COR-L47 (cell line): ENCODE measurements at regions not wholly inside any gene's neighbourhood (a gene's known extent, or its start where the extent isn't known, plus 50 kb on each side); places are given as distances from the start of the nearest gene placed in this dataset.

Experiments used
- DNase-seq: peaks from one replicate; lab custom pipeline; 2025; lab: John Stamatoyannopoulos, UW

DNA sequence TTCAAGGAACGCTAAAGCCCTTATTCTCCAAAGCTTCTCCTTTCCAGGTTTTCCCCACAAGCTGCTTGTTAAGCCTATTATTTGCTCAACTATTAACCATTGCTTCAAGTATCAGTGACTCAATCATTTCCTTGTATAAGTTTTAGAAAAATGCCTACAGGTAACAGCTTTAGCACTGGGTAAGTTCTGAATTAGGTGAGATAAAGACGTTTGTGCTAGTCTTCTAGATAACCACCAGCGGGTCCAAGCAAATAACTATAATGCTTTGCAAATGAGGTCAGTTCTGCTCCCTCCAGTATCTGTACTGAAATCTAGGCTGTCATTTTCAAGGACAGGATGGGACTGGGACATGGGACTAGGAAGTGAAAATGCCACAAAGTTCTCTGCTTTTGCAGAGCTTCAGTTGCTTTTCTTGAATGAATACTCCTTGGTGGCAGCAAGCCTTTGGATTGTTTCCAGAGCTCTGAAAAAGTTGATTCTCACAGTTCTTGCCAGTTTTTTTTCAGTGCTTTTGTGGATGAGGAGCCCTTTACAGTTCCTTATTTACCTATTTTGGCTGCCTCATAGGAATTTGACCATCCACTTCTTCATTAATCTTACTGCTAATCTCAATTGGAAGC lies 1487.7 kb downstream of the EFNB2 start:
- DNase-seq, result no peak

DNA sequence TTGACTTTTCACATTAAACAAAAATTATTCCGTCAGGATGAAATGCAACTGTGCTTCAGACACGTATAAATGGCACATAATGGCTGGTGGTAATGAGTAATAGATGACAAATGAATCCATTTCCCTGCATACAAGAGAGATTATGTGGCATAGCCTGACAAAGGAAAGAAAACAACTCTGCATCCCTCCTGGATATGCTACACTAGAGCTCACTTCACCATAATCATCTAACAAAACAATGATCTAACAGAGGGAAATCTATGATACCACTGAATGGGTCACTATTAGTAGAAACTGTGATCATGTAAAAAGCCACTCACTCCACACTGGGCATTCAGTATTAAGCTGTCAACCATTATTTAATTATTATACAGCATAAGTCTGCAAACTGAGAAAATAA lies 1498.4 kb downstream of the EFNB2 start:
- DNase-seq, result no peak

DNA sequence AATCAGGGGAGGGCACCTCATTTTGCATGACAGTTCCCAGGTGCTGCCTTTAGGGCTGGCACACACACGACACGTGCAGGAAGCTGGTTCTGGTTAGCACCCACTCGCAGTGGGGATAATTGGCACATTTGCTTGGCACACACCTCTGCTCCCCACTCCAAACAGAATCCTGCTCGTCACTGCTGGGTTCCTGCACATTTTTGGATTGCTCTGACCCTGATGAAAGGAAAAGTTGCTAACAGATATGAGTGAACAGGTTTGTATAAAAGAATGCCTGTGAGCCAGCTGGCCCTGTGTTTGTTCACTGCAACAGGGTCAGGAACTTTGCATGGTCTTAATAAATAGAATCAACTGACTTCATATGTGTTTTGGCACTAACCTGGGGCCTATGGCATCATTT lies 1500.4 kb downstream of the EFNB2 start:
- peak; percentile 84 for DNase-seq

DNA sequence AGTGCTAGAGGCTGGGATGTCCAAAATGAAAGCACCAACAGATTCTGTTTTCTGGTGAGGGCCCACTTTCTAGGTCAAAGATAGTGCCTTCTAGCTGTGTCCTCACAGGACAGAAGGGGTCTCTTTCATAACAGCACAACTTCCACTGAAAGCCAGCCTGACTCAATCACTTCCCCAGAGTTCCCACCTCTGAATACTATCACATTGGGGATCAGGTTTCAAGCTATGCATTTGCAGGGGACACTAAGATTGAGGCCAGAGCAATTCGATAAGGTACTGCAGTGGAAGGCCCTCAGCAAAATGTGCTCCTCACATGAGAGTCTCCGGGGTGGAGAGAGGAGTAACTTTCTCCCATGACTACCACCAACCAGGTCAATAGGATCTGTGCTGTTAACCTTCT lies 1501.5 kb downstream of the EFNB2 start:
- no peak for DNase-seq

DNA sequence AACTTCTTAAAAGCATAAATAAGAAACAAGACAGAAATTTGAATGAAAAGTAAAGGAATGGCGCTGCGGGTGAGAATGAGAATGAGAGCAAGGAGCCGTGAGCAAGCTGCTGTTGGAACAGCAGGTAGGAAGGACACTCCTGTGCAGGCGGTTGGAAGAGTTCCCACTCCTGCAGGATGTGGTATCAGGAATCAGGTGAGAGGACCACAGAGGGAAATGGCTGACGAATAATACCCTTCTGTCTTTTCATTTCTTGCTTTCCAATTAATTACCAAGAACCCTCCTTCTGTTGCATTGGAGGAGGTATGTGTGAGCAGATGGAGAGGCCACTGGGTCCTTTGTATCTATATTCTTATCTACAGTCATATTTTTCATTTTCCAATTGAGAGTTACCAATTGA lies 1504.2 kb downstream of the EFNB2 start:
- no peak for DNase-seq

DNA sequence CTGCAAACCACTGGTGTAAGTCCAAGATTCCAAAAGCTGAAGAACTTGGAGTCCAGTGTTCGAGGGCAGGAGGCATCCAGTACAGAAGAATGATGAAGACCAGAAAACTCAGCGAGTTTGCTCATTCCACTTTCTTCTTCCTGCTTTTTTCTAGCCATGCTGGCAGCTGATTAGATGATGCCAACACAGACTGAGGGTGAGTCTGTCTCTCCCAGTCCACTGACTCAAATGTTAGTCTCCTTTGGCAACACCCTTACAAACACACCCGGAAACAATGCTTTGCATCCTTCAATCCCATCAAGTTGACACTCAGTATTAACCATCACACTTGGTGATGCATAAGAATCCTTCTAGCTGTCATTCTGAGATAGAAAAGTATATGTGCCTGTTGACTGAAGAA lies 1504.6 kb downstream of the EFNB2 start:
- DNase-seq, result no peak

DNA sequence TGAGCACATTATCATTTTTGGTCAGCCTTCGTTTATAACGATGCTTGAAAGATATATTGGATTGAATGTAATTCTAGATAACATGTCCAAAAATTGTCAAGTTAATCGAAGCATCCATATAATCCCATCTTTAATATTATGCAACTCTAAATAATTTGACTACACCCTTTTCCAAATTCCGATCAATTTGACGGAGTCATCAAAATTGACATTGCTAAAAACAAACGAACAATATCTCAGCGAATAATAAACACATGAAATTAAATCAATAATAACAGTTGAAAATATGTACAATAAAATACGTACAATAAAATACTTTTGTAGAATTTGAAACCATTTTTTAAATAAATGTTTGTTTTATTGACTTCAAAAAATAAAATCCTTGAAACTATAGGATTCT lies 1516.4 kb downstream of the EFNB2 start:
- no peak for DNase-seq

DNA sequence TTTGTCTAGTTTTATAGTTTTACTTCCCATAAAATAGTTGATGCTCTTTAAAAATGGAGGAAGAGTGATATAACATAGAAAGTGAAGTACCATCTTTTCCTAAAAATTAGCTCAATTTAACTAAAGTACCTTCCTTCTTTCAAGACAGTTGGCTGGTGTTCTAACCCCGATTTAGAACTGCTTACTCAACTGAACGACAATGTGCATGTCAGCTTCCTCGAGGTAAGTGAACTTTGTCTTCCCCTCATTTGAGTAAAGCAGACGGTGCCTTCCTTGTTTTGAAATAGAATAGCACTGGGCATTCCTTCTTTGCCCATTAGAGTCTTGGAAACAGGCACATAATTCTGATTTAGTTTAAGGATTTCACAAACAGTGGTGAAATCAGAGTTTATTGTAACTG lies 1519.2 kb downstream of the EFNB2 start:
- no peak for DNase-seq

DNA sequence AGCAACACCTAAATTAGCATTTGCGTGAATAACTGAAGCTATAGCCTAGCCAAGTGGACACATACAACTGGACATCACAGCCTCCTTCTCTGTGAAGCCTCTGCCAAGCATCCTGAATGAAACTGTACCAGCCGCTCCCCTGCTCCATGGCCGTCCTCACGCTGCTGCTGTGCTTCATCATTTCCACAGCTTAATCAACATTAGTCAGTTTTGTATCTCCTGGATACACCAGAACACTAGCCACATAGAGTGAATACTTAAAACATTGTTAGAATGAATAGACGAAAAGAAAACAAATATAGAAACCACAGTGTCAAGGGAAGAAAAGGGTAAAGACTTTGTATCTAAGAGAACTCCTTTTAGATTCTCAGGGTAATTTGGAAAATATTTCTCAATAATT lies 1526.9 kb downstream of the EFNB2 start:
- DNase-seq, result no peak

DNA sequence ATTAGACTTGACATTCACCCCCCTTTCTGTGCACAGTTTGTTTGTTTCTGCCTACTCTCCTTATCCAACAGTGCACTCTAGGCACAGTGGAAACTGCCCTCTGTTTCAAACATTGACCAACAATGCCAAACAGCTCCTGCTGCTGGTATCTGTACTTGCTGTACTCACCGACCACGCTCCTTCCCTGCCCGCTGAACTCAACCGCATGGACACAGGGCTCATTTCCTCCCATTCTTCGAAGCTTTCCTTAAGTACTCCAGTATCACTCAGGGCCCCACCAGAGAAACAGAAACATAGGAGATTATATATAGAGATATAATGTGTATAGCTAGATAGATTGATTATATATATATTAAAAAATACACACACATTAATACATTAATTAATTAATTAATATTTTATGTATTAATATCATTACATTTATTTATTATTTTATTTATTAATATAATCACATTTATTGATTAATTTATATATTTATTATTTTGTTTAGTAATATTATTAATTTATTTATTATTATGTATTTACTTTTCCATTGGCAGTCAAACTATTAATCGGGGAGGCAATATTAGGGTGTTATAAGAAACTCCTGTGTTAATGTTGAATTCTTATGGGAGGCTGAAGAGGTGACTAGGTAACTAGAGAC lies 1528.2 kb downstream of the EFNB2 start:
- DNase-seq, result no peak

DNA sequence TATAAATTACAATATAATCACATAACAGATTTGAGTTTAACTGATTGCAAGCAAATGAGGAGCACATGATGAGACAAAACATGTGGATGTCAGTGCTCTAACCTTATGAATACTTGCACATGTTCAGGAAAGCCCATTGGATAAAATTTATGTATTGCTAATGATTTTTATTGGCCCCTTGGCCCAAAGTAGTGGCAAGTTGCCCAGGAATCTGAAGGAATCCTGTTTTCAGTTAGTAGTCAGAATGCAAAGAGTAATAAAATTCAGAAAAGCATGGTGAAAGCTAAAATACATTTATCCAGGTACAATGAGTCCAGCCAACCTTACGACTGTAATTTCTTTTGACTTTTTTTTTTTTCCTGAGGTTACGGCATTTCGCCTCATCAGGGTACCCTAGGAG lies 1539.4 kb downstream of the EFNB2 start:
- DNase-seq, result no peak

DNA sequence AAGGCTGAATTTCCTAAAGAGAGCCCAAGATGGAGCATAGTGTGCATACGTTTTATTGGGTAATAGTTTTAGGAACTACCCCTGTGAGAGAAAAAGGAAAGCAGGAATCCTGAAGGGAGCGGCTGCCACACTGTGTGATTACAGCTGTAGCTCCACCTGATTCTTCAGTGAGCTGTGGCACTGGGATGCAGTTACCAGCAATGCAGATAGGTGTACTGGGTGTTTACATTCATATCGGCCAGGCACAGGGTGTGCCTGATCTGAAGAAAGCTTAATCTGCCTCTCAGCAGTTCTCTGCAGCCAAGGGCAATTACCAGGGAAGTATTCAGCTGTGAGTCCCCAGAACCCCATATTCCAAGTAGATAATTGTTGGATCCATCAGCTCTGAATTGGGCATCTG lies 1541.8 kb downstream of the EFNB2 start:
- no peak for DNase-seq

DNA sequence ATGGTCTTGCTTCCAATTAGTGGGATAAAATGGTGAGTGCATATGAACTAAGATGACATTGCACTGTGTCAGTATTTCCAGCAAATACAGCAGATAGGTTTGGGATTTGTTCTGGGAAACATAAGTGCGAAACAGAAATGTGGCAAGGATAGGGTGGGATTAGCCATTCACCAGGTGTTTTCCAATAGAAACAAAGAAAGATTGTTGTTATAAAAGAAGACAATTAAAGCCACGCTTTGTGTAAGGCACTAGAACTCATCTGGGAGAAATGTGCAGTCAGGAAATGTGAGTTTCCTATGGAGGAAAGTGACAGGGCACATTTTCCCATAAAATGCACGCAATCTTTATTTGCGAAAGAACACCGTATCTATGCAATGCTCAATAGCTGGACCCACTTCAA lies 1547.8 kb downstream of the EFNB2 start:
- no peak for DNase-seq

DNA sequence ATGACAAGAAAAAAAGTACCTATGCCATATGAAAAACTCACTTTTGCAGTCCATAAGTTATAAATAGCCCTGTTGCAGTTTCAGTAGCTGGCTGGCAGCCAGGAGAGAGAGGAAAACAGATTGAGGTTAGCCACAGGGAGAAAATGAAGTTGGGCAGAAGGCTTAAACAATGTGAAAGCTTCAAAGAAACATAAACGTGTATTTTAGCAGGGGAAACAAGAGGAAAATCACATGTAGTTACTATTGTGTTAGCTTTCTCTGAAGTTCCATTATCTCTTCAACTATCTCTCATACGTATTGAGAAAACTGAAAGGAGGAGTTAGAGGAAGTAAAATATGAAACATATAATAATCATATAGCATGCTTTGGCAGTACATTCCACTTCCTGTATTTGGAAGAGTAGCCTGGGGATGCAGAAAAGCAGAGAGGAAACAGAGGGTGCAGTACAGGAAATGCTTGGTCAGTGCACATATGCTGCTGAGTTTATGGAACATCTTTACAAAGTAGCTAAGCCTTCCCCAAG lies 1551.1 kb downstream of the EFNB2 start:
- DNase-seq, result no peak

DNA sequence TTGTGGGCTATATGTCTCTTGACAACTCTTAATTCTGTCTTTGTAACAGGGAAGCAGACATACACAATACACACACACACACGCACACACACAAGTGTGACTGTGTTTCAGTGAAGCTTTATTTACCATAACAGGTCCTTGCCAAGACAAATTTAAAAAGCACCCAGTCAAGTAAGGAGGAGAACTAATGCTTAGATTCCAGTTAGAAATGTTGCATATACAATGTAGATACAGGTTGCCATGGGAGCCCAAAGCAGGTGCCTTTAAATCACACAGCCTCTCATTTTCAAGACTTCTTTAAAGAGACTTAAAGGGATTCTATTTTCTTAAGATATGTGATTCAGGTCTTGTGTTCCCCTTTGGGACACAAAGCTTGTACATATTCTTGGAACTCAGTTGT lies 1551.9 kb downstream of the EFNB2 start:
- DNase-seq, result no peak

DNA sequence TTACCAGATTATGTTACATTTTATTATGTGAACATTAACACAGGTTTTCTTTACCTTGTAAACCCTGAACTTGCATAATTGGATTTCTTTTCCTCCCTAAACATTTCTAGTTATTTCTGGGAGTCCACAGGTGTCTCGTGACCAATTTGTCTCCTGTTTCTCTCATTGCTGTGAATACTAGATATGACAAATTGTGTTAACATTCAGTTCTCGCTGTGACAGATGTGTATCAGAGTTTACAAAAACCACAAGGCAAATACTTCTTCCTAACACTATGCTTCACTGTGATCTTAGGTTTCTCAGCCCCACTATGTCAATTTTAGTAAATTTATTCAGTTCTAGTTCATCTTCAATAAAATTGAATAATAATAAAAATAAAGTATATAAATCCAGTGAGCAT lies 1554.9 kb downstream of the EFNB2 start:
- no peak for DNase-seq

DNA sequence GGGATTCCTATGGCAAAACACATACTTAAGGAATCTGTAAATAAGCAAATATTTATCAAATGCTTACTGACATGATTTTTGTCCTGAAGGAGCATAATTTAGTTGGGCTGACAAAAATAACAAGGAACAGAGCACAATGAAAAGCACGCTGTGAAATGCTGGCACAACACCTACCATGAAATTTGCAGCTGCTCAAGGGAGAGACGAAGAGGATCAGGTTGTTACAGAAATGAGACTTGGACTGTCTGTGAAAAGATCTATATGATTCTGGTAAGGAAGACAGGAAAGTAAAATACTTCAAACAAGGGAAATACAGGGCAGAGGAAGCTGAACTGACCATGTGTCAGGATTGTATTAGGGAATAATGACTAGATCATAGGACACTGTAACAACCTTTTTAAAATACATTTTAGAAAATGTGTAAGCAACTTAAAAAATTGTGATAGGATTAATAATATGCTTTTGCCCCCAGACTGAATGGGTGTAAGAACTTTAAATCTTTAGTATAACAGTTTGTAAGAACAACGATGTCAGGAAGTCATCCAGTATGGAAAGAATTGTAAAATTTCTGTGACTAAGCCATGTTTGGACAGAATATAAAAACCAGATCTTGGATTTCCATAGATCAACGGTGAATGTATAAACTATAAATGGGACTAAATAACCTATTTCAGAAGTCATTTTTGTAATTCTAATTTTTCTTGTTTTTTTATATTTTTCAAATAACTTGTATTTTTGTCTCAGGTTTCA lies 1556.0 kb downstream of the EFNB2 start:
- DNase-seq, result no peak

DNA sequence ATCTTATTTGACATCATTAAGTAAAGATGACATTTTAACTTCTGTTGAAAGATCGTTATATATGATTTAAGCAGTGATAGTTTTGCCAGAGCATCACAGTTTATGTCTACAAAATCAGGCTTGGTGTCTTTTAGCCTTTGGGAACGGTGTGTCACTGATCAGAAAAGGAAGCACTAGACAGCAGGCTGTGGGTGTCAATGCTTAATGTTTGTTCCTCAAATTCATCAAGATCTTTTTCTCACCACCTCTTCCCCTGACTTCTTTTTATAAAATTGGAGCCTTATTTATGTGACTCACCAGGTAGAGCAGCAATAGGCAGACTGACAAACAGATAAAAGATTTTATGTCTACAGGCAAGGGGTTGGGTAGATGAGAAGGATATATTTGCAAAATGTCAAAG lies 1558.5 kb downstream of the EFNB2 start:
- no peak for DNase-seq

DNA sequence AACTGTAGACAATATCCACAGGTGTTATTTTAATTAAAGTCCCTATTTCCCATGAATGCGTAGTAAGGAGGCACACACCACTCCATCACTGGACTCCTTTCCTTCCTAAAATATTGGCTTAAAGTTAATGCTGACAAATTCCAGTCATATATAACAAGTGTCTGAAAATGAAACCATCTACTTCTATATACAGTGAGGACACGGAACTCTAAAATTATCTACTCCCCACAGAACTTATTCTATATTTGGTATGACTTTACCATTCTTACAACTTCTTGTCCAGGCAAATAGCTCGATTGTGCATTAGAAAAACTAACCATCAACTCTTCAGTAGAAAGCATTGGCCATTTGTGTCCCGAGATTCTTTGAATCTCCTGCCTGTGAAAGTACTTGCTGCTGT lies 1560.2 kb downstream of the EFNB2 start:
- DNase-seq, result no peak

DNA sequence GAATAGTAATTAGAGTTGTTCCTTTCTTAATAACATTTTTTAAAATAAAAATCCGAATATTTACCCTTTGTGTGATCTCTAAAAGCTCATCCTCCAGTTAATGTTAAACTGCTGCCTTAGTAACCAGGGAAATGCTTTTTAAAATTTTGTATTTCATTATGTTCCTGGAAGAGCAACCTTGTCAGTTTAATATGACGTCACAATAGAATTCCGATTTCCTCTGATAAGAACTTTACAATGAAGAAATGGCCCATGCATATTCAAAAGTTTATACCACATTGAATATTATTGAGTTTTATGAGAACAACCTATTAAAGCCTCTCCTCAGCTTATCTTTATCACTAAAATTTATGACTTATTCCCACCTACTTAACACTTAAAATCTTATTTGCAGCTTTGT lies 1566.6 kb downstream of the EFNB2 start:
- DNase-seq, result no peak

DNA sequence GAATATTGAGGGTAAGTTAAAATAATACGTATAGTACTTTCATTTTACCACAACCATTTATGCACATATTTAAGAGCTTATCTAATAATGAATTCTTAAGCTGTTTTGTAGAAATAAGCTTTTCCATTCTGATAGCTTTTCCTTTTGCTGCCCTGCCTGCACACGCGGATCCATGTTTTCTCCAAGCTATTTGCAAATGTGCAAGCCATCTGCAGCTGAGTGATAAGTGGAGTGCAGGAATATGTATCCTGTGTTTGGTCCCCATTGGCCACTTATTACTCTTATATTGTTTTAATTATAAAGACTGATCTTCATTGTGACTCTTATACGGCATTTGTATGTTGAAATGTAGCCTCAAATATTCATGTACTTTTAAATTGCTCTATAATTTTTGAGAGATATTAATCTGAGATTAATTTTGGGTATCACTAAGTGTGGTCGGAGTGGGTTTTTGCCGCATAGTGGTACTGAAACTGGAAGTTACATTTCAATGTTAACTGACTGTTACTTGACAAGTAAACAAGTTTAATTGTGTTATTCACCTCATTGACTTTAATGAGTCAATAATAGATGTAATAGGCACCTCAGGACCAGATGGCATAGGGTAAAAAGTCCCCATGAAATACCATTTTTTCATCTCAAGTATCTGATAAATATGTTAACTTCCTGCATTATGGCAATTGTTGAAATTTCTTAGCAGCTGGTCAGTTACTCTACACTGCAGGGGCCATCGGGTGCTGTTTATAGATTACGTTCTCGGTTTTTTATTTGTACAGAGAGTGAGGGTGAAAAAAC lies 1567.4 kb downstream of the EFNB2 start:
- DNase-seq, result no peak

DNA sequence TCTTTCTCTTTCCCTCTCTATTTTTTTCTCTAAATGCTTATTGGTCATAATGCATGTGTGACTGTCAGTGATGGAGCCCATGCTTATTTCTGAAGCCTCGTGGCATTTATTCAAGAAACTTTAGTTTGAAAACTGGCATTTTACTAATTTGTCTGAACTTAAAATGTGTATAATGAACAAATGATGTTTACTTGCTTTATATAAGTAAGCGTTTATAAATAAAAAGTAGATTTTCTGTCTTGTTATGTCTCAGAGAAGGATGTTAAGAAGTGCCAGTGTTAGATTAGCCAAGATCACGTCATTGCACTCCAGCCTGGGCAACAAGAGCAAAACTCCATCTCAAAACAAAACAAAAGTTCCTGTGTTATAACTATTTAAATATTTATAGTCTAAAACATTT lies 1568.1 kb downstream of the EFNB2 start:
- no peak for DNase-seq

DNA sequence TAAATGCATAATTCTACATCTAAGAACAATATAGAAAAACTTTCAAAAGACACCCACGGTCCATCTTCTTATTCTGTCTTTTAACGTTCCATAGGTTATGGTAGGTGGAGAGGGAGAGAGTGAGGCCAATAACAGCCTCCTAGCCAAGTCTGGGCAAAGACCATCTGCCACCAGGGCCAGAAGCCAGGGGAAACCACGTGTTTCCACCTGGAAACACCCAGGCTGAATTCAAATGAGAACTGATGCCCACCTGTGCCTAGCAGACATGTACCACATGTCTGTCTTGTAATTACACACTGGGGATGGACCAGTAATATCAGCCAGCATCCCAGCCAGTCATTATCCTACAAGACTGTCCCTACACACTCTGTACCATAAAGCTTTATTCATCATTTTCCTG lies 1573.1 kb downstream of the EFNB2 start:
- no peak for DNase-seq
